ENCODE measurements at regions not wholly inside any gene's neighbourhood (a gene's known extent, or its start where the extent isn't known, plus 50 kb on each side); places are given as distances from the start of the nearest gene placed in this dataset.

DNA sequence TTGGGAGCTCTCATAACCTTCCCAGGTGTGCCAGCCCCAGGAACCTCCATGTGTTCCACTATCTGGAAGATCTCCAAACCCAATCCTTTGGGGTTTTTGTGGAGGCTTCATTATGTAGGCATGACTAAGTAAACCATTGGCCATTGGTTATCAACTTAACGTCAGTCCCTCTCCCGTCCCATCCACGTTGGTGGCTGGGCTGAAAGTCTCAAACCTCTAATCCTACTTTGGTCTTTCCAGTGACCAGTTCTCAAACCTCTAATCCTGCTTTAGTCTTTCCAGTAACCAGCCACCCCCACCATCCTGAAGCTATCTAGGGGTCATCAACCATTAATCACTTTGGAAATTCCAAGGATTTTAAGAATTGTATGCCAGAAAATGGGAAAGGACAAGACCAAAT, 704.7 kb upstream of the TMEFF2 start:
- no peak for TF ChIP-seq EGR1 (IDR thresholded peaks at IDR 0.05)
- TF ChIP-seq ZBTB7A (IDR thresholded peaks at IDR 0.05; ENCODE audit: low read depth) = no peak
- TF ChIP-seq, protein P1, sequence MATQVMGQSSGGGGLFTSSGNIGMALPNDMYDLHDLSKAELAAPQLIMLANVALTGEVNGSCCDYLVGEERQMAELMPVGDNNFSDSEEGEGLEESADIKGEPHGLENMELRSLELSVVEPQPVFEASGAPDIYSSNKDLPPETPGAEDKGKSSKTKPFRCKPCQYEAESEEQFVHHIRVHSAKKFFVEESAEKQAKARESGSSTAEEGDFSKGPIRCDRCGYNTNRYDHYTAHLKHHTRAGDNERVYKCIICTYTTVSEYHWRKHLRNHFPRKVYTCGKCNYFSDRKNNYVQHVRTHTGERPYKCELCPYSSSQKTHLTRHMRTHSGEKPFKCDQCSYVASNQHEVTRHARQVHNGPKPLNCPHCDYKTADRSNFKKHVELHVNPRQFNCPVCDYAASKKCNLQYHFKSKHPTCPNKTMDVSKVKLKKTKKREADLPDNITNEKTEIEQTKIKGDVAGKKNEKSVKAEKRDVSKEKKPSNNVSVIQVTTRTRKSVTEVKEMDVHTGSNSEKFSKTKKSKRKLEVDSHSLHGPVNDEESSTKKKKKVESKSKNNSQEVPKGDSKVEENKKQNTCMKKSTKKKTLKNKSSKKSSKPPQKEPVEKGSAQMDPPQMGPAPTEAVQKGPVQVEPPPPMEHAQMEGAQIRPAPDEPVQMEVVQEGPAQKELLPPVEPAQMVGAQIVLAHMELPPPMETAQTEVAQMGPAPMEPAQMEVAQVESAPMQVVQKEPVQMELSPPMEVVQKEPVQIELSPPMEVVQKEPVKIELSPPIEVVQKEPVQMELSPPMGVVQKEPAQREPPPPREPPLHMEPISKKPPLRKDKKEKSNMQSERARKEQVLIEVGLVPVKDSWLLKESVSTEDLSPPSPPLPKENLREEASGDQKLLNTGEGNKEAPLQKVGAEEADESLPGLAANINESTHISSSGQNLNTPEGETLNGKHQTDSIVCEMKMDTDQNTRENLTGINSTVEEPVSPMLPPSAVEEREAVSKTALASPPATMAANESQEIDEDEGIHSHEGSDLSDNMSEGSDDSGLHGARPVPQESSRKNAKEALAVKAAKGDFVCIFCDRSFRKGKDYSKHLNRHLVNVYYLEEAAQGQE (IDR thresholded peaks at IDR 0.05; ENCODE audit: low read depth) = no peak
- no peak for TF ChIP-seq NFIC (IDR thresholded peaks at IDR 0.05)
- no peak for TF ChIP-seq CEBPB (IDR thresholded peaks at IDR 0.05)
- TF ChIP-seq RAD21 (IDR thresholded peaks at IDR 0.05; ENCODE audit: low read depth) = no peak
- TF ChIP-seq TEAD4 (IDR thresholded peaks at IDR 0.05) = no peak
- TF ChIP-seq, protein P2, sequence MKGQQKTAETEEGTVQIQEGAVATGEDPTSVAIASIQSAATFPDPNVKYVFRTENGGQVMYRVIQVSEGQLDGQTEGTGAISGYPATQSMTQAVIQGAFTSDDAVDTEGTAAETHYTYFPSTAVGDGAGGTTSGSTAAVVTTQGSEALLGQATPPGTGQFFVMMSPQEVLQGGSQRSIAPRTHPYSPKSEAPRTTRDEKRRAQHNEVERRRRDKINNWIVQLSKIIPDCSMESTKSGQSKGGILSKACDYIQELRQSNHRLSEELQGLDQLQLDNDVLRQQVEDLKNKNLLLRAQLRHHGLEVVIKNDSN (IDR thresholded peaks at IDR 0.05) = no peak
- no peak for TF ChIP-seq CREB1 (IDR thresholded peaks at IDR 0.05; ENCODE audit: low read depth)
- TF ChIP-seq EP300 (IDR thresholded peaks at IDR 0.05; ENCODE audit: borderline replicate concordance) = no peak
- TF ChIP-seq TAF1 (IDR thresholded peaks at IDR 0.05; ENCODE audit: low read depth) = no peak
- no peak for TF ChIP-seq YY1 (IDR thresholded peaks at IDR 0.05; ENCODE audit: low read depth)
- no peak for TF ChIP-seq FOXM1 (IDR thresholded peaks at IDR 0.05; ENCODE audit: borderline replicate concordance, low read depth)
- no peak for TF ChIP-seq TCF12 (IDR thresholded peaks at IDR 0.05; ENCODE audit: low read depth)
- TF ChIP-seq, protein P3, sequence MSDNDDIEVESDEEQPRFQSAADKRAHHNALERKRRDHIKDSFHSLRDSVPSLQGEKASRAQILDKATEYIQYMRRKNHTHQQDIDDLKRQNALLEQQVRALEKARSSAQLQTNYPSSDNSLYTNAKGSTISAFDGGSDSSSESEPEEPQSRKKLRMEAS (IDR thresholded peaks at IDR 0.05) = no peak

DNA sequence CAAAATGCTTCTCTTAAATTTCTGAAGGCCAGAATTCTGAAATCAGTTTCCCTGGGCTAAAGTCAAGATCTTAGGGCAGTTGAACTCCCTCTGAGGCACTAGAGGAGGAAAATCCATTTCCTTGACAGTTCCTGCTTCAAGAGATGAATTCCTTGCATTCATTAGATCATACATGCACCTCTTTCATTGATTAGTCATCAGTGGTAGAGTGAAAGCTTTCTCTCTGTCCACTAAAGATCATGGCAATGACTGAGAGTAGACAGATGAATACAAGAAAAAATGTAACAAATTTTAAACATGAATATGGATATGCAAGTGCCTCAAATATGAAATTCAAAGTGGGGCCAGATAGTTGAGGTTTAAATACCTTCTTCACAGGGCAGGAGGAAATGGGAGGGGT, 693.4 kb upstream of the TMEFF2 start:
- TF ChIP-seq CEBPB (IDR thresholded peaks at IDR 0.05) = no peak
- no peak for TF ChIP-seq TEAD4 (IDR thresholded peaks at IDR 0.05)
- no peak for TF ChIP-seq FOXM1 (IDR thresholded peaks at IDR 0.05; ENCODE audit: borderline replicate concordance, low read depth)
- TF ChIP-seq TAF1 (IDR thresholded peaks at IDR 0.05; ENCODE audit: low read depth) = no peak
- no peak for TF ChIP-seq EP300 (IDR thresholded peaks at IDR 0.05; ENCODE audit: borderline replicate concordance)
- no peak for TF ChIP-seq EGR1 (IDR thresholded peaks at IDR 0.05)
- TF ChIP-seq YY1 (IDR thresholded peaks at IDR 0.05; ENCODE audit: low read depth) = no peak
- no peak for TF ChIP-seq CREB1 (IDR thresholded peaks at IDR 0.05; ENCODE audit: low read depth)
- TF ChIP-seq, protein P1 (IDR thresholded peaks at IDR 0.05; ENCODE audit: low read depth) = no peak
- no peak for TF ChIP-seq ZBTB7A (IDR thresholded peaks at IDR 0.05; ENCODE audit: low read depth)
- TF ChIP-seq NFIC (IDR thresholded peaks at IDR 0.05) = no peak
- TF ChIP-seq RAD21 (IDR thresholded peaks at IDR 0.05; ENCODE audit: low read depth) = no peak

DNA sequence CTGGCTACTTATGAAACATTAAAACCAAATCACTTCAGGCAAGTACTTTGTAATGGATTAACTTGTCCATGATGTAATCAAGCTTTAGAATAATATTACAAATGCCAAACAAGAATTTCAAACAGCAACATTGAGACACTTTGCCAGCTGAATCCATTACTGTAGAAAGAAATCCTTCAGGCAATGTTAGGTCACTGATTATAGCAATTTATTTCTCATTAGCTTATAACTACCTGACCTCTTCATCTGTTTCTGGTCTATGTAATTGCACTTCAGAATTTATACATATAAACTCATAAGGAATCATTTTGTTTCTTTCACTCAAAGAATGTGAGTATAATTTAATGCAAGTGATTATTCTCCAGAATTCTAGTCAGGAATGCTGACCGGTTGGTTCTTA, 692.6 kb upstream of the TMEFF2 start:
- TF ChIP-seq CEBPB (IDR thresholded peaks at IDR 0.05) (no peak), FOXM1 (IDR thresholded peaks at IDR 0.05; ENCODE audit: borderline replicate concordance, low read depth) (no peak), TAF1 (IDR thresholded peaks at IDR 0.05; ENCODE audit: low read depth) (no peak), EGR1 (IDR thresholded peaks at IDR 0.05) (no peak), NFIC (IDR thresholded peaks at IDR 0.05) (no peak), YY1 (IDR thresholded peaks at IDR 0.05; ENCODE audit: low read depth) (no peak), EP300 (IDR thresholded peaks at IDR 0.05; ENCODE audit: borderline replicate concordance) (no peak), CREB1 (IDR thresholded peaks at IDR 0.05; ENCODE audit: low read depth) (no peak), TEAD4 (IDR thresholded peaks at IDR 0.05) (no peak), ZBTB7A (IDR thresholded peaks at IDR 0.05; ENCODE audit: low read depth) (no peak), RAD21 (IDR thresholded peaks at IDR 0.05; ENCODE audit: low read depth) (no peak), TCF12 (IDR thresholded peaks at IDR 0.05; ENCODE audit: low read depth) (no peak)
- TF ChIP-seq, protein P1 (IDR thresholded peaks at IDR 0.05; ENCODE audit: low read depth) = no peak
- TF ChIP-seq, protein P3 (IDR thresholded peaks at IDR 0.05) = no peak
- TF ChIP-seq, protein P2 (IDR thresholded peaks at IDR 0.05) = no peak

DNA sequence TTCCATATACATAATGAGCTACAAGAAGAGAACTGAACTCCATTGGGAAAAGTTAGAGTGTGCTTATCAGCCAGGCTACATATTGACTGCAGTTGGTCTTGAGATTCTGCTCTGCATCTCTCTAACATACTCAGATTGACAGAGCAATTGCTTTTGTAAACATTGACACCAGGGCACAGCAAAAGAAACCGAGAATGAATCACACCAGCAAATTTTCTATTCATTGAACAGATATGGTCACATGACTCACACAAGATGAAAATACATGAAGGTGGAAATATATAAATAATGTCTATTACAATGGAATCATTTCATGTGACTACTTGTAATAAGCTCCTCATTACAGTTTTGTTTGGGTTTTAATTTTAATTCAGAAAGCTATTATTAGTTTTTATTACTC, 691.9 kb upstream of the TMEFF2 start:
- no peak for TF ChIP-seq NFIC (IDR thresholded peaks at IDR 0.05)
- no peak for TF ChIP-seq CREB1 (IDR thresholded peaks at IDR 0.05; ENCODE audit: low read depth)
- no peak for TF ChIP-seq TAF1 (IDR thresholded peaks at IDR 0.05; ENCODE audit: low read depth)
- TF ChIP-seq EGR1 (IDR thresholded peaks at IDR 0.05) = no peak
- no peak for TF ChIP-seq ZBTB7A (IDR thresholded peaks at IDR 0.05; ENCODE audit: low read depth)
- no peak for TF ChIP-seq RAD21 (IDR thresholded peaks at IDR 0.05; ENCODE audit: low read depth)
- no peak for TF ChIP-seq TEAD4 (IDR thresholded peaks at IDR 0.05)
- TF ChIP-seq EP300 (IDR thresholded peaks at IDR 0.05; ENCODE audit: borderline replicate concordance) = no peak
